AG04450 (cell line): ENCODE measurements at regions not wholly inside any gene's neighbourhood (a gene's known extent, or its start where the extent isn't known, plus 50 kb on each side); places are given as distances from the start of the nearest gene placed in this dataset.

ENCODE experiments used
- CTCF ChIA-PET: fragments of 300-600, 350-600 bp; formaldehyde crosslinking; extraction: SDS; loops from one replicate; lab custom pipeline; 2022; ENCODE audit warnings: antibody characterized with exemption, inconsistent platforms; lab: Charles Lee
- POLR2A ChIA-PET: fragments of 350-600 bp; formaldehyde crosslinking; extraction: SDS; loops from one replicate; lab custom pipeline; 2021; ENCODE audit warnings: antibody characterized with exemption, inconsistent platforms; lab: Yijun Ruan, JAX
- DNase-seq: peaks from one replicate; pipeline ENCODE4 v3.0.0-alpha.2; 2011; ENCODE audit warnings: low read depth, low spot score
- H3K27ac ChIP-seq: one replicate; pipeline ENCODE4 v1.5.1; 2012; ENCODE audit warnings: low read depth, low read length, control low read depth
- H3K27me3 ChIP-seq: one replicate; pipeline ENCODE4 v1.6.0; 2012; ENCODE audit warnings: low read length; ENCODE audit not compliant: control insufficient read depth, insufficient read depth
- H3K4me3 ChIP-seq: 2 replicates; pipeline ENCODE4 v1.5.1; 2011; ENCODE audit warnings: mild to moderate bottlenecking, low read depth, low read length, control low read depth
- H3K9me3 ChIP-seq: 2 replicates; pipeline ENCODE4 v1.5.1; 2012; ENCODE audit warnings: low read length; ENCODE audit not compliant: control insufficient read depth, insufficient read depth
- CTCF ChIP-seq: IDR thresholded peaks from 2 replicates; pipeline ENCODE4 v1.5.1; 2011; ENCODE audit warnings: low read depth, low read length, control low read depth, inconsistent platforms

GRCh38 chr1:87584586-87584985 is 255.9 kb downstream of the LMO4 start:
- CTCF ChIA-PET = interaction anchor here (2.1 kb wide), 1 partner anchor 369 kb away, joined by 10 read pairs; no protein-coding TSS in a partner anchor

GRCh38 chr1:87586501-87586900 is 257.8 kb downstream of the LMO4 start:
- no peak overlapping the region for H3K27ac ChIP-seq
- H3K27me3 ChIP-seq = no peaks in the 10 kb centered on the region
- POLR2A ChIA-PET = no interaction called here
- DNase-seq = no peak
- H3K4me3 ChIP-seq = no peak overlapping the region
- H3K9me3 ChIP-seq = no peaks in the 10 kb centered on the region
- TF ChIP-seq CTCF = no peak
- CTCF ChIA-PET = interaction anchor here (1.1 to 2.1 kb wide), 3 partner anchors 260 to 369 kb away, joined by 6 to 10 read pairs (median 6); no protein-coding TSS in a partner anchor

More at GRCh38 chr1:87584586-87584985, 255.9 kb downstream of the LMO4 start:
- no peaks in the 10 kb centered on the region for H3K27me3 ChIP-seq
- H3K4me3 ChIP-seq = no peak overlapping the region
- no peaks in the 10 kb centered on the region for H3K9me3 ChIP-seq
- POLR2A ChIA-PET = no interaction called here
- DNase-seq = no peak
- TF ChIP-seq CTCF = no peak
- no peak overlapping the region for H3K27ac ChIP-seq

GRCh38 chr1:87588495-87588894 is 259.8 kb downstream of the LMO4 start:
- TF ChIP-seq CTCF = no peak
- peak overlapping the region; percentile 52 for H3K27ac ChIP-seq
- ChIA-PET CTCF (no interaction called here), POLR2A (interaction anchor here (0.5 to 1.3 kb wide), 2 partner anchors 125 to 365 kb away, joined by 3 to 4 read pairs; no protein-coding TSS in a partner anchor)
- H3K9me3 ChIP-seq = no peaks in the 10 kb centered on the region
- no peaks in the 10 kb centered on the region for H3K27me3 ChIP-seq
- H3K4me3 ChIP-seq = no peak overlapping the region
- DNase-seq = peak; percentile 36

GRCh38 chr1:87591492-87591891 is 262.8 kb downstream of the LMO4 start:
- H3K4me3 ChIP-seq = no peak overlapping the region
- no peak for TF ChIP-seq CTCF

GRCh38 chr1:87592156-87592555 is 263.5 kb downstream of the LMO4 start:
- POLR2A ChIA-PET = no interaction called here
- Histone ChIP-seq H3K27me3 (no peaks in the 10 kb centered on the region), H3K9me3 (no peaks in the 10 kb centered on the region), H3K4me3 (no peak overlapping the region), H3K27ac (no peak overlapping the region)
- CTCF ChIA-PET = interaction anchor here (1.5 kb wide), 1 partner anchor 266 kb away, joined by 4 read pairs; no protein-coding TSS in a partner anchor
- DNase-seq = no peak
- TF ChIP-seq CTCF = no peak

More at GRCh38 chr1:87591492-87591891, 262.8 kb downstream of the LMO4 start:
- Histone ChIP-seq H3K9me3 (no peaks in the 10 kb centered on the region), H3K27ac (no peak overlapping the region), H3K27me3 (no peaks in the 10 kb centered on the region)
- ChIA-PET CTCF (interaction anchor here (1.5 kb wide), 1 partner anchor 265 kb away, joined by 4 read pairs; no protein-coding TSS in a partner anchor), POLR2A (no interaction called here)
- DNase-seq = no peak
